T1000 (cell line): ENCODE measurements at regions not wholly inside any gene's neighbourhood (a gene's known extent, or its start where the extent isn't known, plus 50 kb on each side); places are given as distances from the start of the nearest gene placed in this dataset.
"Not testable (repeated sequence)": the region's sequence is repeated elsewhere in the genome, so short reads cannot be mapped to it uniquely, and the experiment has no call there.

Source experiments
- DNase-seq: peaks from one replicate; lab custom pipeline; 2025; ENCODE audit warnings: mixed read lengths; lab: John Stamatoyannopoulos, UW

DNA sequence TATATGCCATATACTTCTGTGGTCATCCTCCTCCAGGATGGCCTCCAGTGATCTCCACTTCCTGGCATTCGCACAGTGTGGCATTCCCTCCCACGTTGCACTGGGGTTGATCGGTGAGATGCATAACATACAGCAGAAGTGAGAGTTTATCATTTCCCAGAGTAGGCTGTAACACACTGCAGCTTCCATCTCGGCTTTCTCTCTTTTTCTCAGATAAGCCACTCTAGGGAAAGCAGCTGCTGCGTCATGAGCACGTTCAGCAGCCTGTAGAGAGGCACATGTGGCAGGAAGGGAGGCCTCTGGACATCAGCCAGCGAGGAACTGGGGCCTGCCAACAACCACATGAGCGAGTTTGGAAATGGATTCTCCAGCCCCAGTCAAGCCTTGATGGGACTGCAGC is 807.1 kb downstream of the DIAPH3 start:
- DNase-seq: no peak

DNA sequence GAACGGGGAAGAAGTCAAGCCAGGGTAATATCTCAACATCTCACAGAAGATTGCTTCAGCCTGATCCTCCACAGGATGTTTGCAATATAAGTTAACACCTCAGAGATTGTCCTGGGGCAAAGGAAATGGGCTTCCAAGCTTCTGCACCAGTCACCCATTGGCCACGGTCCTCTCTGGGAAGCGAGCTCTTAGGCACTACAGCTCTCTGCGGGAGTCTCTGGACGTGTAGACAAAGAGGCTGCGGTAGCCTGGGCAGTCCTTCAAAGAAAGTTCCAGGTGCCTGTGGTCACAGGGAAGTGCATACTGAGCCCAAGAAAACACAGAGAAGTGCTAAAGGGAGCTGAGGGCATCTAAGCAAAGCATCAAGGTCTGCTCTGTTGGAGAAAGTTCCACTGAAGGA is 805.7 kb downstream of the DIAPH3 start:
- no peak for DNase-seq

DNA sequence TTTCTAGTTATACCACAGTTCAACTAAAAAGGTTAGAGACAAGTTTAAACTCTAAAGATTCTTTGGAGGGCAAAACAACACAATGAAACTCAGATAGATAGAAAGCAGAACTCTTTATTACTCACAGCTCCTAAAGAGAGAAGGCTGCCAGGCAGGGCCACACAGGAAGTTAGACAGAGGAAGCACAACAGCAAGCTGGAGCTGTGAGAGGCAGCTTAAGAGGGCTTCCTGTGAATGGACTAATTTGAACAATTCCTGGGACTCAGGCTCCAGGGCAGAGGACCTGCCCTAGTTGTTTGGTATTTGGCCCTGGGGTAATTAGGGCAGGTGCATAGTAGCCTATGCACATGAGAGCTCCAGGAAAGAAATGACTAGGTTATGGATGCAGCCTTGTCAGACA is 803.6 kb downstream of the DIAPH3 start:
- no peak for DNase-seq

DNA sequence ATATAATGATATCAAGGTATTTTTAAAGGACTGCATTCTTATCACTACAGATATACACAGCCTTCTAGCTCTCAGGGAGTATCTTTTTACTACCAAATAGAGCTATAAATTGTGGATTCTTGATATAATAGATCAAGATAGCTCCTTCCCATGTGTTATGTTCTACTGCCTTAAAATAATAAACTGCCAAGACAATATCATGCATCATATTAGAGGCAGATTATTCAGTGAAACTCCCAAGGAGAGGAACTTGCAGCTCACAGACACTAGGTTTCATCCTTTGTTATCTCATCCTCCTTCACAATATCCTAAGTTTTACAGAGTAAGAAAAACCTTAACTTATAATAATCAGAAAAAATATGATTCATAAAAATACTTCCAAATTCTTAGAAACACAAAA is 802.8 kb downstream of the DIAPH3 start:
- DNase-seq: no peak

DNA sequence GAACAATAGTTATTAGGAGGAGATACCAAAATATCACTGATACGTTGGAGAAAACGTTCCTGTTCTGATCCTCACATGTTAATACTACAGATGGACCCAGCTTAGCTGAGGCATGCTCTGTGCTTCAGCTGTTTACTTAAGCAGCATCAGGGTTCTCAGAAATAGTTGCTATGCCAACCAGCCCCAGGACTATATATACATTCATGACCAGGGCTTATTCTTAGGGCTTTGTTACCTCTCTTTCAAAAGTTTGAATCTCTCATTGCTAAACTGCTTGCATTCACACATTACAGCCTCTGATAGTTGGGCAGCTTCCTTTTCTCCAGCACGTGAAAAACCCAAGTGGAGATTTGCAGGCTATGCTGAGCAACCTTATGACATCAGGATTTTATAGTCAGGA is 800.4 kb downstream of the DIAPH3 start:
- no peak for DNase-seq

DNA sequence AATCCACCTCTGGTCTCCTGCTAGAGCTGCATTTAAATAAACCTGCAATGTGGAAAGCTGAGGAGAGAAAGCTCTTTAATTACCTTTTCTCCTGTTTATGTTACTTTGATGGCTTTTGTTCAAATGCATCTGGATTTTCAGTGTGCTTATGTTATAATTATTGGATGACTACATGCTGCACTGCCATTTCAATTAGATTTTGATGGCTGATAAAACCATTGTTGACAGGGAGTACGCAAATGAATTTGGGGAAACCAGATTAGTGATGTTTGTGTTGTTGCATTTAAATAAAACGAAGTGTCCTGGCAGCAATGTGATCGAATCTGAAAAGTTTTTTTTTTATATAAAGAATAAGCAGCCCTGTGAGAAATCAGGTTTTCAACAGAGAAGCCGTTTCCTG is 799.8 kb downstream of the DIAPH3 start:
- DNase-seq: no peak

DNA sequence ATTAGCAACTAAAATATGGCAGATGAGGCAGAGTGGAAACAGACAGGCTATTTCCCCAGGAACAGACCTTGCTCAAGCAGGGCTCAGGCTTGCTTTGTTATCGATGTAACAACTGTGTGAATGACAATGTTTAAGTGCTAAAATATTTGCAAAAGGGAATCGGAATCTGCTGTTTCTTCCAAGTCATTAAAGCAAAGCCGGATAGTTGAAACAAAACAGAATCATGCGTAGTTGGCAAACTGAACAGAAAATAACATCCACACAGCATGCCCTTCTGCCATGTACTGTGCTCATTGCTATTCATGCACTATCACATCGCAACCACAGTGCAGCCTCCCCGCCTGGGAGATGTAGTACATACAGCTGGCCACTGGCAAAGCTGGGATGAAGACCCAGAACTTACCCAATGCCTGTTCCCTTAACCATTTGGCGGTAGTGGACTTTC is 799.1 kb downstream of the DIAPH3 start:
- DNase-seq: no peak

DNA sequence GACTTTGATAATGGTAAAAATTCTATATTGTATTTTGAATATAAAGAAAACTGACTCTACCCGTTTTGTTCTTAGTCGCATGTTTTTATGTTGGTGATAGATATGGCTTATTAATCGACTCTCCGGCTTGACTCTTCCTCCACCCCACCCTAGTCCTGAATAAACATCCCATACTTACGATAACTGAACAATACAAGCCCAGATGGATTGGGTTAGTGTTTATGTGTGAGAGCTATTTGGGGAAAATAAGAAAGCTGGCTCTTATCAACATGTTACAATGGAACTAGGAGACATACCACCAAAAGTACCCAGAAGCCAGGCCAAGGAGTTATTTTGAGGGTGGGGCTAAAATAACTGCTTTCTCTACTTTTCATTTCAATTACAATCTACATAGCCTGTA is 796.3 kb downstream of the DIAPH3 start:
- DNase-seq: no peak

DNA sequence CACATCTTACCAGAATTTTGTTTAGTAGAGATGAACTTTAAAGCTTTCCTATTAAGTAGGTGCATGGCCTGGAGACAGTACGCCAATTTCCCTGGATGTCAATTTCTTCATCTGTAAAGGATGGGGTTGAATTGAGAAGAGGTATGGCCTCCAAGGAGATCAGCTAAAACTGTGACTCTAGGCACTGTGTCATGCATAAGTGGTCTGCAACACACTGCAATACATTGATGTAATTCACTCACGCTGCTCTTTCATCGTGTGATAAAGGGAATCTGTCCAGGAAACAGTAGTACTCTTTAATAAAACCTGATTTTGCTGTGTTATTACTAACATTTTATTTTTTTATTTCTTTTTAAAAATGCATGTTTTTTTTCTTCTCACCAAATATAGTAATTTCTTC is 795.8 kb downstream of the DIAPH3 start:
- DNase-seq: no peak

DNA sequence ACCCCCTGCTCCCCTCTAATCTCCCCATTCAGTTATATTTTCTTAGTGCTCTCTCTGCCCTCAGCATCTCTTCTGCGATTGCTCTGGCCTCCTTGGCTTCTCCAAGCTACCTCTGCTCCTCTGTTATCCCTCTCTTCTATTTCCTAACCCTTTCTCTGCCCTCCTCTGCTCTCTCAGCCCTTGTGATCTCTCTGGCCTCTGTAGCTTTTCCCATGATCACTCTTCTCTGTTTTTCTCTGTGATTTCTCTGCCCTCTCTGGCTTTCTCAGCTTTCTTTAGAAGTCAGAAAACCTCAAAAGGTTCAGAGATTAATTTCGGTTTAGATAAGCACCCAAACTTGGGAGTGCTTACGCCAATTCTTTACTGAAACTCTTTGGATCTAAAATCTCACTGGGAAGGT is 795.0 kb downstream of the DIAPH3 start:
- DNase-seq: no peak

DNA sequence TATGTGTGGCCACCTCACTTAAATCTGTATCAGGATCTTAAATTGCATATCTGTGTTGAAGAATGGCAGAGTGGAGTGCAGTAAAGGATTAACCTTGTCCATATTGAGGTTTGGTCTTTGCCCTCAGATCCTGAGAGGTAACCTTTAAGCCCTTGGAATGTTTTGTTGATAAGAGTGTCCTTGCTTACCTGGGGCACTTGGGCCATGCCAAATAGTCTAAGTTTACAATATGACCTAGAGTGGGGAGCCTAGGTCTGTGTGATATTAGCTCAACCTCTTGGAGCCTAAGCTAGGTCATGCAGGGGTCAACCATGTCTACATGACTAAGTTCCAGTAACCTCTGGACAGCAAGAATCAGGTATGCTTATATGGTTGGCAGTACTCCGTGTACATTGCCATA is 792.5 kb downstream of the DIAPH3 start:
- DNase-seq: no peak

DNA sequence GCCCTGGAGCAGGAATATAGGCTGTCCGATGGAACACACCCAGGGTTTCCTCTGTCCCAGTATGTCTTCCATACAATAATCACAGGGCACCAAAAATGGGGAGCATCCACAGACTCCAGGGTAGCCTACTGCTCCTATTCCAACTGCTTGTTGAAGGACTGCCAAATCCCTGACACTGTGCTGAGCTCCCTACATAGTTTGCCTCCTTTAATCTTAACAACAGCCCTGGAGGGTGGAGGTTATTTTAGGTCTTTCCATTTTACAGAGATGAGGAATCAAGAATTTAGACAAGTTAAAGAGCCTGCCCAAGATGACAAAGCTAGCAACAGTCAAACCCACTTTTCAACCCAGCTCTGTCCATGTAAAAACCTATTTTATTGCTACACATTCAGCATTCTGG is 790.4 kb downstream of the DIAPH3 start:
- DNase-seq: no peak

DNA sequence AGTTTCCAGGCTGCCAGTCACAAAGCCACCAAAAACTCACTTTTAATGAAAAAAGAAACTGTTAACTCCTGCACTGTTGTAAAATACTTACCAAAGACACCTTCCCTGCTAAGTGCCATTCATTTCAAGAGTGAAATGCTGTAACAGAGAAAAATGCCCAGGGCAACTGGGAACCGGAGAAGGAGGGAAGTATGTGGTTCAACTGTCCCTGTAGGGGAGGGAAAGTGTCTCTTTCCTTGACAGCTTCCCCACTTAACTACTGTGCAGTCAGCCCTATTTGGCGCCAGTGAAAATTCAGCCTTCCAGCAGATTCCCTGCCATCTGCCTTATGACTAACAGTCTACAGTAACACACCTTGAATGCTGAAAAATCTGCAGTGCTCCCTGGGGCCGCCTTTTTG is 789.0 kb downstream of the DIAPH3 start:
- DNase-seq: no peak

DNA sequence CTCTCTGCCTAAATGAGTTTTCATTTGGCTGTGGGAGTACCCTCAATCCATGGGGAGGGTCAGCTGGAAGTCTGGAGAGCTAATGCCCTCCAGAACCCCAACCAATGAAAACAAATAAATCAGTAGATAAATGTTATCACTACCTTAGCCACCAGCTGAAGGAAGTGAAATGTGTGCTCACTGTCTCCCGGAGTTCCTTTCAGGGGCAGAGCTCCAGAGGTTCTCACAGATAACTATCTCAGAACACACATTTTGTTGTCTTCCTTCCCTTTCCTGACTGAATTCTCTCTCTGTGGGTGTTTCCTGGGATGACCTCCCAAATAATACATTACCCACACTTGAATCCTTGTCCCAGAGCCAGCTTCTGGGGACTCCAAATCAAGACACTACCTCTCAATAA is 779.6 kb downstream of the DIAPH3 start:
- no peak for DNase-seq

DNA sequence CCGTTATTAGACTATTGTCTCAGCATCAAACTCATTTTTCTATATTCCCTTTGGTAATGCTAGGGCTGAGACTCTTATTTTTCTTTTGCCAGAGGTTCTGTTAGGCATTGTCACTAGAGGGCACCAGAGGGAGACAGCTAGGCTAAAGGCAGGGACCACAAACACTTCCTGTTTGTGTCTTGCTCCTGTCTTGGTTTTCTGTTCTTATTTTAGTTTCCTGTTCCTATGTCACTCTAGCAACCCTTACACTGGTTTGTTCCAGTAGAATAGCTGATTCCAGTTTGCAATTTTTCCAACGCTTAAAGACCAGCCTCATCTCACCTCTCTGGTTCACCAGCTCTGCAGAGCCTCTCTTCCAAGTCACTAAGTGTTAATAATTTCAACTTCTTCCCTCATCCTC is 772.0 kb downstream of the DIAPH3 start:
- DNase-seq: peak; percentile 0

DNA sequence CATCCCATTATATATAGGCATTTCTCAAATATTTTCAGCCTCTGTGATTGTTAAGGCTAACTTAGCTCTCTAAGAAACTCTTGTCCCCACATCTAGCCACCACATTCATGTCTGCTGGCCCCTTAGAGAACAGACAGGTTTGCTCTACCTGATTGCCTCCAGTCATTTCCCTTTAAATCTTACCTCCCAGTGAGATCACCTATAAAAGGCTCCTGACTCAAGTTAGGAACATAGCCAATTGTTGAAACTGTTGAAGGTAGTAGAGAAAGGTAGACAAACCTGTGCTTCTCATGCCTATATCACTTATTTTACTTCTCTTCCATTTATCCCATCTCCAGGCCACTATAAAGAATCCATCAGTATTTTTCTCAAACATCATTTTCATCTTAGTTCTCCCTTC is 771.4 kb downstream of the DIAPH3 start:
- DNase-seq: no peak

DNA sequence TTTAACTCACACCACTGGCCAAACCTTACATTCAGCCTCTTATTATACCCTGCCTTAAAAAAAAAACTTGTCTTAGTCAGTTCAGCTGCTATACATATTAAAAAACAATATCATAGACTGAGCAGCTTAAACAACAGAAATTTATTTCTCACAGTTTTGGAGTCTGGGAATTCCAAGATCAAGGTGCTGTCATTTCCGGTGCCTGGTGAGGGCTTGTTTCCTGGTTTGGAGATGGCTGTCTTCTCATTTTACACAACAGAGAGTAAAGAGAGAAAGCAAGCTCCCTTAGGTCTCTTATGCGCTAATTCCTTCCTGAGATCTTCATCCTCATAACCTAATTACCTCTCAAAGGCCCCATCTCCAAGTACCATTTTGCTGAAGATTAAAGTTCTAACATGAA is 769.2 kb downstream of the DIAPH3 start:
- no peak for DNase-seq

DNA sequence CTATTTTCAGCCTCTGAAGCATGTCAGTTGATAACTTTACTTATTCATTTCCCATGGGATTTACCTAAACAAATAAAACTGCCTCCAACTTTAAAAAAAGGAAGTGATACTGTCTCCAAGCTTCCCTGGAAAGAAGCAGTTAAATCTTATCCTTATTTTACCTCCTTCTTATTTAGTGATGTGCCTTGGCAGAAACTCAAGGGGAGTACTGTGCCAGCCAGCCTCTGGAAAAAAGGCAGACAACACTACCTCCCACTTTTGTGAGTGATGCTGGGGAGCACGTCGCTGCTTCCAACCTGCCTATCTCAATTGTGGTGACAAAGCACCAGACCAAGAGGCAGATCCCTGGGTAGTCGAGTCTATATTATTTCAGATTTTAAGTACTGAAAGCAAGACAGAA is 765.6 kb downstream of the DIAPH3 start:
- no peak for DNase-seq

DNA sequence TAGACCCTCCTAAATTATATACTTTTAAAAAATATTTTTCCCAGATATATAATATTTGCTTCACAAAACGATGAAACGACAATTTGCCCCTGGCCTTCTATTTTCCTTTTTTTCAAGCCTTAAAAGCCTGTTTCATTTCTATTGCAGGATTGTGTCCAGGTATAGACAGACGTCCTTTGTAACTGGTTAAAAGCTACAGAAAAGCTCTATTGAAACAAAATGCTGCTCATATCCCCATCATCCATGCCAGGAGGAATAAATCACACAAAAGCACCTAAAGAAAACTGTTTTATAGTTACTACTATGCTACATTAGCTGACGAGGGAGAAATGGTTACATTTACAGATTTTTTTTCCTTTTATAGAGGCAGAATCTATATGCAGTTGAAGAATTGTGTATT is 765.1 kb downstream of the DIAPH3 start:
- no peak for DNase-seq

DNA sequence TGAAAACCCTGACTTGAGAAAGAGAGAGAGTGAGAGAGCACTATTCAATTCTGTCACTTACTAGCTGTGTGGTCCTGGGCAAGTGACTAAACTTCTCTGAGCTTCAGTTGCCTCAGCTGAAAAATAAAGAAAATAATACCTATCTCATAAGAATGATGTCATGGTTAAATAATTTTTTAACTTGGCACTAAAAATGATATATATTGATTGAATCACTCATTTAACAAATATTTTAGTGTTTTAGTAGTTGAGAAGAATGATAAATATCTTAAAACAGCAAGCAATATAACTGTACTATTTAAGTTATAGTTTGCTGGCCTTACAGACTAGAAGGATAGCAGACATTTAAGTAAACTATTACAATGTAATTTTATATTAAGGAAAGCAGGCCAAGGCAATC is 764.2 kb downstream of the DIAPH3 start:
- DNase-seq: no peak

DNA sequence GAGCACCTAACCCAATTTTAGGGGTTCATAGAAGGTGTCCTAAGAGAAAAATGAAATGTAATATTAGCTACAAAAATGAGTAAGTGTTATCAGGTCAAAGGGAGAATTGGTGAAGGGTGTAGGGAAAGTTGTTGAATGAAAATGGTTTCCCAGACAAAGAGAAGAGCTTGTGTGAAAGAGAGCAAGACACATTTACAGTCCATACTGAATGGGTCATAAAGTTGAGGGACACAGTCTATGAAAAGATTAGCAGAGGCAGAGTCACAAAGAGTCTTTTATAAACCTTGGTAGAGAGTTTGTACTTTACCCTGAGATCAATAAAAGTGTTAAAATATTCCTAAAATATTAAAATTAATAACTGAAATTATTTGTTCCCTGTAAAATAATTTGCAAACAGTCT is 759.4 kb downstream of the DIAPH3 start:
- DNase-seq: no peak

DNA sequence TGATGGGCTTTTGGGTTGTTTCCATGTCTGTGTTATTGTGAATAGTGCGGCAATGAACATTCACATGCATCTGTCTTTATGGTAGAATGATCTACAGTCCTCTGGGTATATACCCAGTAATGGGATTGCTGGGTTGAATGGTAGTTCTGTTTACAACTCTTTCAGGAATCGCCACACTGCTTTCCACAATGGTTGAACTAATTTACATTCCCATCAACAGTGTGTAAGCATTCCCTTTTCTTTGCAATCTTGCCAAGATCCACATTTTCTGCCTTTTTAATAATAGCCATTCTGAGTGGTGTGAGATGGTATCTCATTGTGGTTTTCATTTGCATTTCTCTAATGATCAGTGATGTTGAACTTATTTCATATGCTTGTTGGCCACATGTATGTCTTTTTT is 756.5 kb downstream of the DIAPH3 start:
- DNase-seq: not testable (repeated sequence)

DNA sequence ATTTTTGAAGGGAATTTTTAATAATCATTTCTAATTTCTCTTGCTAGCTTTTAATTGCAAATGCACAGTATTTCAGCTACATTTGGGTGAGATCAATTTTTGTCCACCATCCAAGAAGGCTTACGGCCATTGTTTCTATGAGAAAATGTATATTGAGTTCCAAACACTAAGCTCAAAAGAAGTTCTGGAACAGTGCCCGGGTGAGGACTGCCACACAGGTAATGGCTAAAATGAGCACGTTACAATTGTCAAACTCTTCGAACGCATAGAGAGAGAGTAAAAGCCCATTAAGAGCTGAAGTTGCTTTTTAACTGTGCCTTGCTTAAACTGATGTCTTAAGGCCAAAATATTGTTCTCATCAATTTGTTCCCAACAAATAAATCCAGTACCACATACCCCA is 755.0 kb downstream of the DIAPH3 start:
- no peak for DNase-seq

DNA sequence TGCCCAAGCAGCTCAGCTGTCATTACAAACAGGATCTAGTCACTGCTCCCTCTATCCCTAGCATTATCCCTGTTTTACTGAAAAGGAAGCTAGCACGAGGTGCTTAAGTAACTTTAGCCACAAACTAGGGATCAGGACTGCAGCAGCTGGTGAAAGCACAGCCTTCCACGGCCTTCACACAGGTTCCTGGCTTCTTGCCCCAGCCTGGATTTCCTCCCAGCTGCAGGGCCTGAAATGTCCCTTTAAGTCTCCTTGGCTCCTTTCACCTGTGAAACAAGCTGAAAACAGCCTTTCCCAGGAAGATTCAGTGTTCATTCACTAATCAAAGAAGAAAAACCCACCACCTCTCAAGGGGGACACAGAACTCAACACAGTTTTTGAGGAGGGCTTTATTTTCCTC is 754.5 kb downstream of the DIAPH3 start:
- no peak for DNase-seq

DNA sequence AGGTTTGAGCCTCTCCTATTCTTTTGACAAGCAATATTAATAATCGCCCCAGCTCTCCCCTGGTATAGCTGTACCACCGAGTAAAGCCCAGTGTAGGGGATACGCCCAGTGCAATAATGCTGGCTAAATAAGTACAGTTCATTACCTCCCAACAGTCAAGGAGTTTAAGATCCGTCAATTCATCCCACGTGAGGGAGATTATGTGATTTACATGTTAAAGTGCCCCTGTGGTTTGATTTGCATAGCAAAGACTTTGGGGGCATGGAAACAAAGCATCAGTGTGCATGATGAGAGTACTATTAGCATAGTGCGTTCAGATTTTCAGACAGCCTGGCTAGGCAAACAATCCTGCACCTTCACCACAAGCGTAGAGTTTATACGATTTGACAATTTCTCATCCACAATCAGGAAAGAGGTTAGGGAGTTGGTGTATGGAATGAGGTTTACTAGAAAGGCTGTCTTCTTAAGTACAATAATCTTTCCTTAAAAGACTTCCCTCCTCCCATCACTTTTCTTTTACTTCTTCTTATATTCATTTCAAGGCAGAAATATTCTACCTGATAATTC is 754.0 kb downstream of the DIAPH3 start:
- DNase-seq: no peak
